ENCODE measurements at regions not wholly inside any gene's neighbourhood (a gene's known extent, or its start where the extent isn't known, plus 50 kb on each side); places are given as distances from the start of the nearest gene placed in this dataset.
A peak's percentile ranks its signal among the peaks of the same experiment; 100 is the strongest.

GRCh38 chr2:44825702-44826101 is 115.8 kb upstream of the SIX3 start:
- no peak overlapping the region for H3K4me3 ChIP-seq (replicated peaks; ENCODE audit: low read depth, low read length)
- TF ChIP-seq, protein P1, sequence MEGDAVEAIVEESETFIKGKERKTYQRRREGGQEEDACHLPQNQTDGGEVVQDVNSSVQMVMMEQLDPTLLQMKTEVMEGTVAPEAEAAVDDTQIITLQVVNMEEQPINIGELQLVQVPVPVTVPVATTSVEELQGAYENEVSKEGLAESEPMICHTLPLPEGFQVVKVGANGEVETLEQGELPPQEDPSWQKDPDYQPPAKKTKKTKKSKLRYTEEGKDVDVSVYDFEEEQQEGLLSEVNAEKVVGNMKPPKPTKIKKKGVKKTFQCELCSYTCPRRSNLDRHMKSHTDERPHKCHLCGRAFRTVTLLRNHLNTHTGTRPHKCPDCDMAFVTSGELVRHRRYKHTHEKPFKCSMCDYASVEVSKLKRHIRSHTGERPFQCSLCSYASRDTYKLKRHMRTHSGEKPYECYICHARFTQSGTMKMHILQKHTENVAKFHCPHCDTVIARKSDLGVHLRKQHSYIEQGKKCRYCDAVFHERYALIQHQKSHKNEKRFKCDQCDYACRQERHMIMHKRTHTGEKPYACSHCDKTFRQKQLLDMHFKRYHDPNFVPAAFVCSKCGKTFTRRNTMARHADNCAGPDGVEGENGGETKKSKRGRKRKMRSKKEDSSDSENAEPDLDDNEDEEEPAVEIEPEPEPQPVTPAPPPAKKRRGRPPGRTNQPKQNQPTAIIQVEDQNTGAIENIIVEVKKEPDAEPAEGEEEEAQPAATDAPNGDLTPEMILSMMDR (IDR thresholded peaks at IDR 0.05; ENCODE audit: low read depth, low read length, missing control alignments) = no peak
- no peak for DNase-seq (ENCODE audit: extremely low read depth, low read depth)

DNA sequence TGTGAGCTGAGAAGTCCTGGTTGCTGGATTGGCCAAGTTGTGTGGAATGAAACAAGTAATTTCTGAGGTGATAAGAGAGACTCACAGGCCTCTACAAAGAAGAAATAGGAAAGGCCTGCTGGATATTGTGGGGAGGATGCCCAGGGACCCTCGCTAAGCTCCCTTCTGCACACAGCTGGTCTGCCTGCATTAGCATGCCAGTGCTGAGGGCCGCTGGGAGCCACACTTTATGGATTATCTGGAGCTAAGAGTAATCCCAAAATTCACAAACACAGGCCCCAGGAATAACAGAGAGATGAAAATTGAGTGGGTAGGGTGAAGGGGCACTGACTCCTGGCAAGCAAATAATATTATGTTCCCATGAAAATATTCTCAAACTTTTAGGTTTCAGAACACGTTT is 114.9 kb upstream of the SIX3 start:
- TF ChIP-seq, protein P1 (IDR thresholded peaks at IDR 0.05; ENCODE audit: low read depth, low read length, missing control alignments) = no peak
- DNase-seq (ENCODE audit: extremely low read depth, low read depth) = no peak
- H3K4me3 ChIP-seq (replicated peaks; ENCODE audit: low read depth, low read length) = no peak overlapping the region

DNA sequence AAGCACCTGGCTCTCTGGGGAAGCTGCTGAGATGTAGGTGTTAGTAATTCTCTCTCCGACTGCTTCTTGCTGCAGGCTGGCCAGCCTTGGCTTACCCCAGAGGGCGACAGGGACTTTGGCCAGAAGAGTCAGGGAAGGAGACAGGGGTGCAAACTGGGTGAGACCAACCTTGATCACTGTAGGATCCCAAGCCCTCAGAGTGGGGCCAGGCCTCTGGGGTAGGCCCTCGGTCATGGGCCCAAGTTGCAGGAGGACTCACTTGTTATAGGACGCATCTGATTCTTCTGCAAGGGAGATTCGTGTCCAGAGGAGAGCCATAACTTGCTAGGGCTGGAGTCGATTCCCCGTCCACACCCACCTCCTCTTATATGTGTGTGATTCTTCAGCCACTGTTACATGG is 111.7 kb upstream of the SIX3 start:
- TF ChIP-seq, protein P1 (IDR thresholded peaks at IDR 0.05; ENCODE audit: low read depth, low read length, missing control alignments) = no peak
- DNase-seq (ENCODE audit: extremely low read depth, low read depth) = no peak
- no peak overlapping the region for H3K4me3 ChIP-seq (replicated peaks; ENCODE audit: low read depth, low read length)

DNA sequence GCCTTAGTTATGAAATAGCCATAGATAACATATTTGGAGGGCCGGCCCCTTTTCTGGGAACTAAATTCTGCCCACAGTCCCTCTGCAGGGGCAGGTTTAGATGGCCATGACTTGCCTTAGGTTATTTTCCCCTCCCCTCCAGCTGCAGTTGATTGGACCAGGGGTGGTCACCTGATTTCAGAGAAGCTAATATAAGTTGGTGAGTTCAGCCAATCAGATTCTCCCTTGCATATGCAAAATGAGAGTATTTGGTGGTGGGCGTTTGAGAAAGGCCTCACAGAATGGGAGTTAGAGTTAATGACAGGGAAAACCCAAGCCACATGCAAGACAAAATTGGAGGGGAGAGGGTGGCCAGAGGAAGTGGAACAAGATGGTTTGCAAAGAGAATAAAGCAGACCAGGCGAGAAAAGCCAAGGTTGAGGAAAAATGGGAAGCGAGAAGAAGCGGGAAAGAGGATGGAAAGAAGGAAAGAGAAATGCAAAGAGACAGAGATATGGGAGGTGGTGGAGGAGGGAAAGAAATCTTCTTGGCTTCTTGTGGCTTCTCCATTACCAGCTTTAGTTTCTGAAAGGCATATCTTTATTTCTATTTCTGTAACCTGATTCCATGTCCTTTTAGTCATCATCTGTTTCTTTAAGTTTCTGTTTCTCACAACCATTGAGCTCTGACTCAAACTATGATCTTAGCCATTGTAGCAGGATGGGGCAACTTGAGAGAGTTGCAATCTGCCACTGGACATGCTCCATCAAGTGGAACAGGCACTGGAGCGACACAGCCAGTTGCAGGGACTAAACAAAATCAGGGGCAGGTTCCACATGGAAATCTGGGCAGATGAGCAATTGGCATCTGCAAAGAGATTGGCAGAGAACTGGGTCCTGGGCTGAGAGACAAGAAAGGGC is 108.1 kb upstream of the SIX3 start:
- DNase-seq (ENCODE audit: extremely low read depth, low read depth) = peak; percentile 1
- no peak overlapping the region for H3K4me3 ChIP-seq (replicated peaks; ENCODE audit: low read depth, low read length)
- TF ChIP-seq, protein P1 (IDR thresholded peaks at IDR 0.05; ENCODE audit: low read depth, low read length, missing control alignments) = no peak

- TF ChIP-seq, protein P1 (IDR thresholded peaks at IDR 0.05; ENCODE audit: low read depth, low read length, missing control alignments) = no peak
- no peak overlapping the region for H3K4me3 ChIP-seq (replicated peaks; ENCODE audit: low read depth, low read length)
- no peak for DNase-seq (ENCODE audit: extremely low read depth, low read depth)
Measured at GRCh38 chr2:44834656-44835055, 106.8 kb upstream of the SIX3 start.

GRCh38 chr2:44836174-44836573 is 105.3 kb upstream of the SIX3 start:
- TF ChIP-seq, protein P1 (IDR thresholded peaks at IDR 0.05; ENCODE audit: low read depth, low read length, missing control alignments) = no peak
- H3K4me3 ChIP-seq (replicated peaks; ENCODE audit: low read depth, low read length) = no peak overlapping the region
- DNase-seq (ENCODE audit: extremely low read depth, low read depth) = no peak
